Transverse colon (tissue), 4 donors: ENCODE measurements at regions not wholly inside any gene's neighbourhood (a gene's known extent, or its start where the extent isn't known, plus 50 kb on each side); places are given as distances from the start of the nearest gene placed in this dataset.

ENCODE experiments used
- DNase-seq: peaks from one replicate; pipeline ENCODE4 v3.0.0-alpha.2; 2019
- H3K27ac ChIP-seq, 4 donors: fragments of 200-600 bp; sonication (generic); 2 replicates each; pipeline ENCODE4 v1.5.1; 2016 to 2018; ENCODE audit warnings: inconsistent platforms in 4 of 4
- H3K27me3 ChIP-seq: fragments of 200-600 bp; sonication (generic); 2 replicates; pipeline ENCODE4 v1.5.1; 2017; ENCODE audit warnings: inconsistent platforms
- H3K36me3 ChIP-seq, 4 donors: fragments of 200-600 bp; sonication (generic); 2 replicates each; pipeline ENCODE4 v1.5.1; 2017 to 2019; ENCODE audit warnings: inconsistent platforms in 4 of 4
- H3K4me1 ChIP-seq, 4 donors: fragments of 200-600 bp; sonication (generic); 2 replicates each; pipeline ENCODE4 v1.5.1; 2017 to 2020; ENCODE audit warnings: inconsistent platforms in 4 of 4
- H3K4me3 ChIP-seq, 4 donors: fragments of 200-600 bp; sonication (generic); 1 replicate in 1 of 4; 2 replicates in 3 of 4; pipeline versions ENCODE4 v1.5.1 to v1.6.1; 2017 to 2019; ENCODE audit warnings: inconsistent platforms in 4 of 4
- H3K9me3 ChIP-seq, 2 donors: fragments of 200-600 bp; sonication (generic); 2 replicates each; pipeline ENCODE4 v1.5.1; 2017 to 2019; ENCODE audit warnings: inconsistent platforms in 2 of 2
- EP300 ChIP-seq: sonication (generic); formaldehyde crosslinking; IDR thresholded peaks from one replicate; pipeline ENCODE4 v1.6.1; 2017; ENCODE audit warnings: antibody characterized with exemption, low read depth
- POLR2A ChIP-seq: fragments of 450-650 bp; IDR thresholded peaks from one replicate; pipeline ENCODE4 v1.6.1; 2016; ENCODE audit warnings: antibody characterized with exemption, mild to moderate bottlenecking, moderate library complexity
- POLR2AphosphoS5 ChIP-seq, 3 donors: sonication (generic); formaldehyde crosslinking; IDR thresholded peaks; one replicate each; pipeline ENCODE4 v1.6.1; 2016; ENCODE audit warnings: antibody characterized with exemption in 3 of 3
- WGBS, 2 donors: methylation state at CpG; one replicate each; pipeline ENCODE4 v1.1.5; 2018; ENCODE audit warnings: low coverage in 1 of 2; 5-methylcytosine and 5-hydroxymethylcytosine counted together
- in situ Hi-C, 4 donors: fragments of 200-750 bp; cut with MboI; loops; one replicate each; pipeline versions ENCODE4 v1.15.0 to v1.15.1; 2017; ENCODE audit warnings: low sequenced_read_pairs in 3 of 4, low pct_ligation_motif_present in 1 of 4, low pct_unique_long_range_greater_than_20kb in 1 of 4
- intact Hi-C: fragments of 100-400 bp; cut with DNase I; formaldehyde crosslinking; loops from one replicate; pipeline ENCODE4 v1.15.1; 2023; ENCODE audit warnings: low total_unique reads
- TF ChIP-seq, protein P1 (sequence below), 5 experiments: fragments of 200-600 bp in 3 of 5; fragments of 450-650 bp in 2 of 5; sonication (generic) in 3 of 5; IDR thresholded peaks; 1 replicate in 2 of 5; 2 replicates in 3 of 5; pipeline ENCODE4 v1.5.1; 2016 to 2017; ENCODE audit warnings: antibody characterized with exemption in 5 of 5, inconsistent platforms in 3 of 5, mild to moderate bottlenecking in 2 of 5, moderate library complexity in 1 of 5

DNA sequence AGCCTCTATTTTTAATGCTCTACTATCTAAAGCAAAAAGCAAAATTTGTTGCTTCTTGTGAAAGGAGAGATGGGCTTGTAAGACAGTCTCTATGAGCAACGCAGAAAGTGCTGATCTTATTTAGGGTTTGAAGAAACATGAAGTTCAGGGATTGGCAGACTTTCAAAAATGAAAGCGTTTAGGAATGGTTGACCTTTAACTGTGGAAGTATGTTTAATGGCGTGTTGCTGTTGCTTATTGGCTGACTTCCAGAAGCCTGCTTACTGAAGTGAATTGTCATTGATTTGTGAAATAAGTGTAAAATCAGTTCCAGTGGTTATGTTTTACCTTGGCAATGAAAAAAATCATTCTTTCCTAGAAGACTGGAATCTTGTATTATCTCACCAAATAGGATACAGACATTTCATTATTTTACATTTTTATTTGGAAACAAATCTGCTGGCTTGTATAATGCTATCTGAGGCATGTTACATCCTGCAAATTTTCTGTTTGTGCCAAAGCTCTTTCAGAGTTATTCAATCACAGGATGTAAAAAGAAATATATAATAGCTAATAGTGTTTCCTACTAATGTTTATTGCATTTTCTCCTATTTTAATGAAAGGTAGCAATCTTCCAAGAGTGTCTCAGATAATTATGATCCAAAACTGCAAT lies 221.3 kb upstream of the SLITRK6 start:
- DNase-seq: no peak
- Histone ChIP-seq H3K27me3 (no peaks in the 10 kb centered on the region), H3K36me3 (no peaks in the 10 kb centered on the region), H3K4me3 (no peak overlapping the region), H3K27ac (no peak overlapping the region), H3K4me1 (peaks cover 0 to 12% (median 4%) of the 10 kb centered on the region in 4 donors), H3K9me3 (no peaks in the 10 kb centered on the region)
- 12 to 40% methylated on average over 3 of the region's 3 CpGs for WGBS, 2 donors
- in situ Hi-C loops: no loop called here
- TF ChIP-seq EP300 (no peak), POLR2A (no peak), POLR2AphosphoS5 (IDR thresholded peaks at IDR 0.05) (no peak)
- TF ChIP-seq, protein P1, sequence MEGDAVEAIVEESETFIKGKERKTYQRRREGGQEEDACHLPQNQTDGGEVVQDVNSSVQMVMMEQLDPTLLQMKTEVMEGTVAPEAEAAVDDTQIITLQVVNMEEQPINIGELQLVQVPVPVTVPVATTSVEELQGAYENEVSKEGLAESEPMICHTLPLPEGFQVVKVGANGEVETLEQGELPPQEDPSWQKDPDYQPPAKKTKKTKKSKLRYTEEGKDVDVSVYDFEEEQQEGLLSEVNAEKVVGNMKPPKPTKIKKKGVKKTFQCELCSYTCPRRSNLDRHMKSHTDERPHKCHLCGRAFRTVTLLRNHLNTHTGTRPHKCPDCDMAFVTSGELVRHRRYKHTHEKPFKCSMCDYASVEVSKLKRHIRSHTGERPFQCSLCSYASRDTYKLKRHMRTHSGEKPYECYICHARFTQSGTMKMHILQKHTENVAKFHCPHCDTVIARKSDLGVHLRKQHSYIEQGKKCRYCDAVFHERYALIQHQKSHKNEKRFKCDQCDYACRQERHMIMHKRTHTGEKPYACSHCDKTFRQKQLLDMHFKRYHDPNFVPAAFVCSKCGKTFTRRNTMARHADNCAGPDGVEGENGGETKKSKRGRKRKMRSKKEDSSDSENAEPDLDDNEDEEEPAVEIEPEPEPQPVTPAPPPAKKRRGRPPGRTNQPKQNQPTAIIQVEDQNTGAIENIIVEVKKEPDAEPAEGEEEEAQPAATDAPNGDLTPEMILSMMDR (IDR thresholded peaks at IDR 0.05): no peak
- intact Hi-C loops: no loop called here

- H3K4me3 ChIP-seq: no peak overlapping the region
- TF ChIP-seq, protein P1 (IDR thresholded peaks at IDR 0.05): no peak
- TF ChIP-seq POLR2A (no peak), EP300 (no peak), POLR2AphosphoS5 (IDR thresholded peaks at IDR 0.05) (no peak)
- no peaks in the 10 kb centered on the region for H3K9me3 ChIP-seq
- in situ Hi-C loops (no loop called here), intact Hi-C loops (no loop called here)
- DNase-seq: no peak
- H3K27ac ChIP-seq: no peak overlapping the region
- H3K27me3 ChIP-seq: no peaks in the 10 kb centered on the region
- no peaks in the 10 kb centered on the region for H3K4me1 ChIP-seq
- no peaks in the 10 kb centered on the region for H3K36me3 ChIP-seq
- whole genome bisulfite sequencing, 2 donors: 69 to 88% methylated on average over 2 of the region's 2 CpGs
These were observed 207.1 kb upstream of the SLITRK6 start for GRCh38 chr13:86006317-86006716.

DNA sequence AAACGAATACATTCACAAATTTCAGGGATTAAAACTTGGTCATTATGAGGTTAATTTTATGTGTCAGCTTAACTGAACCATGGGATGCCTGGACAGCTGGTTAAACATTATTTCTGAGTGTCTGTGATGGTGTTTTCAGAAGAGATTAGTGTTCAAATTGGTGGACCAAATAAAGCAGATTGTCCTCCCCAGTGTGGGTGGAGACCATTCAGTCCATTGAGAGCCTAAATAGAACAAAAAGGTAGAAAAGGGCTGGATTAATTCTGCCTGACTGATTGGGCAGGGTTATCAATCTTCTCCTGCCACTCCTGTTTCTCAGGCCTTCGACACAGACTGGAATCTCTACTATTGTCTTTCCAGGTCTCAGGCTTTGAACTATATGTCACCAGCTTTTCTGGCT lies 203.8 kb upstream of the SLITRK6 start:
- no peaks in the 10 kb centered on the region for H3K27me3 ChIP-seq
- no peak overlapping the region for H3K4me3 ChIP-seq
- TF ChIP-seq POLR2AphosphoS5 (IDR thresholded peaks at IDR 0.05) (no peak), POLR2A (no peak), EP300 (no peak)
- TF ChIP-seq, protein P1 (IDR thresholded peaks at IDR 0.05): no peak
- no peaks in the 10 kb centered on the region for H3K9me3 ChIP-seq
- in situ Hi-C loops: no loop called here
- intact Hi-C loops: no loop called here
- no peak for DNase-seq
- H3K27ac ChIP-seq: no peak overlapping the region
- H3K36me3 ChIP-seq: no peaks in the 10 kb centered on the region
- WGBS, 2 donors: 32 to 39% methylated on average over 2 of the region's 2 CpGs
- H3K4me1 ChIP-seq: no peaks in the 10 kb centered on the region

GRCh38 chr13:86000546-86000945 lies 201.3 kb upstream of the SLITRK6 start:
- TF ChIP-seq EP300 (no peak), POLR2A (no peak)

GRCh38 chr13:85997587-85997986 lies 198.4 kb upstream of the SLITRK6 start:
- no peaks in the 10 kb centered on the region for H3K9me3 ChIP-seq
- no peak overlapping the region for H3K4me3 ChIP-seq
- peaks cover 0 to 5% (median 0%) of the 10 kb centered on the region in 4 donors for H3K4me1 ChIP-seq
- intact Hi-C loops: no loop called here
- TF ChIP-seq, protein P1 (IDR thresholded peaks at IDR 0.05): no peak
- TF ChIP-seq EP300 (no peak), POLR2A (no peak), POLR2AphosphoS5 (IDR thresholded peaks at IDR 0.05) (no peak)
- in situ Hi-C loops: no loop called here
- DNase-seq: no peak
- H3K27me3 ChIP-seq: no peaks in the 10 kb centered on the region
- H3K36me3 ChIP-seq: no peaks in the 10 kb centered on the region
- WGBS, 2 donors: 75 to 90% methylated on average over 2 of the region's 2 CpGs
- H3K27ac ChIP-seq: no peak overlapping the region

More at GRCh38 chr13:86000546-86000945, 201.3 kb upstream of the SLITRK6 start:
- no peak overlapping the region for H3K4me3 ChIP-seq
- no peaks in the 10 kb centered on the region for H3K27me3 ChIP-seq
- WGBS, 2 donors: 68 to 75% methylated on average over 2 of the region's 2 CpGs
- intact Hi-C loops (no loop called here), in situ Hi-C loops (no loop called here)
- H3K36me3 ChIP-seq: no peaks in the 10 kb centered on the region
- no peaks in the 10 kb centered on the region for H3K9me3 ChIP-seq
- H3K27ac ChIP-seq: no peak overlapping the region
- DNase-seq: no peak
- peaks cover 0 to 5% (median 0%) of the 10 kb centered on the region in 4 donors for H3K4me1 ChIP-seq
